Activated T-cell treated with anti-CD3 and anti-CD28 coated beads, Interleukin-2, amount 50 U/mL, for 1 hour (primary cell): ENCODE measurements at regions not wholly inside any gene's neighbourhood (a gene's known extent, or its start where the extent isn't known, plus 50 kb on each side); places are given as distances from the start of the nearest gene placed in this dataset.
"Not testable (repeated sequence)": the region's sequence is repeated elsewhere in the genome, so short reads cannot be mapped to it uniquely, and the experiment has no call there.

Experiments
- DNase-seq: peaks from one replicate; pipeline ENCODE4 v3.0.0-alpha.2; 2020

GRCh38 chr15:62849316-62850106, 193.0 kb upstream of the TPM1 start:
- DNase-seq, result no peak

- DNase-seq, result no peak
Measured at GRCh38 chr15:62850318-62850717, 192.2 kb upstream of the TPM1 start.

GRCh38 chr15:62850791-62851291, 191.7 kb upstream of the TPM1 start:
- DNase-seq, result no peak

GRCh38 chr15:62853114-62853840, 189.3 kb upstream of the TPM1 start:
- no peak for DNase-seq

GRCh38 chr15:62853841-62854225, 188.7 kb upstream of the TPM1 start:
- DNase-seq, result no peak

GRCh38 chr15:62854420-62855084, 188.0 kb upstream of the TPM1 start:
- no peak for DNase-seq

GRCh38 chr15:62855085-62855476, 187.5 kb upstream of the TPM1 start:
- no peak for DNase-seq

- no peak for DNase-seq
Measured at GRCh38 chr15:62856466-62857246, 185.9 kb upstream of the TPM1 start.

- DNase-seq, result no peak
Measured at GRCh38 chr15:62857411-62857853, 185.1 kb upstream of the TPM1 start.

- DNase-seq, result no peak
Measured at GRCh38 chr15:62858343-62858742, 184.2 kb upstream of the TPM1 start.

GRCh38 chr15:62862717-62863116, 179.8 kb upstream of the TPM1 start:
- DNase-seq, result no peak

- DNase-seq, result no peak
Measured at GRCh38 chr15:62866366-62866765, 176.2 kb upstream of the TPM1 start.

- DNase-seq, result no peak
Measured at GRCh38 chr15:62867844-62868243, 174.7 kb upstream of the TPM1 start.

GRCh38 chr15:62868507-62868906, 174.0 kb upstream of the TPM1 start:
- DNase-seq, result no peak

GRCh38 chr15:62869116-62869515, 173.4 kb upstream of the TPM1 start:
- no peak for DNase-seq

GRCh38 chr15:62870216-62870615, 172.3 kb upstream of the TPM1 start:
- DNase-seq, result no peak

GRCh38 chr15:62870701-62871100, 171.8 kb upstream of the TPM1 start:
- DNase-seq, result not testable (repeated sequence)

- DNase-seq, result no peak
Measured at GRCh38 chr15:62873203-62873602, 169.3 kb upstream of the TPM1 start.

- DNase-seq, result no peak
Measured at GRCh38 chr15:62874064-62874463, 168.5 kb upstream of the TPM1 start.

GRCh38 chr15:62874959-62875625, 167.5 kb upstream of the TPM1 start:
- DNase-seq, result no peak

- no peak for DNase-seq
Measured at GRCh38 chr15:62875626-62876021, 166.9 kb upstream of the TPM1 start.

- no peak for DNase-seq
Measured at GRCh38 chr15:62877276-62877857, 165.2 kb upstream of the TPM1 start.
